ENCODE measurements at regions not wholly inside any gene's neighbourhood (a gene's known extent, or its start where the extent isn't known, plus 50 kb on each side); places are given as distances from the start of the nearest gene placed in this dataset.

DNA sequence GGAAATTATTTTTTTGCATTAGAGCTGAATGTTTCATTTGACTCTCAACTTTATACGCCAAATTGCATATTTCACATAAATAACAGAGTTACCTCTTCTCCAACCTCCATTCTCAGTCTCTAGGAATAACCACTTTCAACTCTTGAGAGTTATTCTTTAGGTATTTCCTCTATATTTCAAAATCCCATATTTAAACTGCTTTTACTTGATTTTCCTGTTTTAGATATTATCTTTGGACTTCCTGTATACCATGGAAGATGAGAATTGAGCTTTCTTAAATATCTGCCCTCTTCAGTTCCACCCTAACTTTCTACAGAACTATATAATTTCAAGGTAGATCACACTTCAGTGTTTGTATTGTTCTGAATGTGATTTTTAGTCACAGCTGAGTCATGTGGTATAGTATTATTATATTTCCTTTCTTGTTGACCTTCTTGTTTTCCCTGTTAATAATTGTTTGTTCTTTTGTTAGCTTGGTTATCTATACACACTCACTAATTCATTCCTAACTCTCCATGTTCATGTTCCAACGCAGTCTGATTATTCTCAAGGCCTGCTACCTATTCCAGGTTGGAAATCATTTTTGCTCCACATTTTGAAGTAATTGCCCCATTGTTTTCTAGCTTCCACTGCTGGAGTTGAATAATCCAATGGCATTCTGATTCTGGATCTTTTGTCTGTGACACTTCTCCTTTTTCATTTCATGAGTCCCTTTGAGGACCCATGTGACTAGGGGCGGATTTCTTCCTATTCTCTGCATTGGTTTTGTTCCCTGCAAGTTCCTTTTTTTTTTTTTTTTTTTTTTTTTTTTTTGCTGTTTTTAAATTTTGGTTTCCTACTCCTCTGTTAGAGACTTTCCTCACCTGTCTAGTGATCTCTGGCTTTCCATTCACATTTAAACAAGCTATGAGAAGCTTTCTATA lies 156.8 kb upstream of the RBMS1 start:
- TF ChIP-seq CTCF (conservative IDR thresholded peaks at IDR 0.05) (no peak), ZFX (IDR thresholded peaks at IDR 0.05) (no peak)
- H3K27ac ChIP-seq = no peak overlapping the region

DNA sequence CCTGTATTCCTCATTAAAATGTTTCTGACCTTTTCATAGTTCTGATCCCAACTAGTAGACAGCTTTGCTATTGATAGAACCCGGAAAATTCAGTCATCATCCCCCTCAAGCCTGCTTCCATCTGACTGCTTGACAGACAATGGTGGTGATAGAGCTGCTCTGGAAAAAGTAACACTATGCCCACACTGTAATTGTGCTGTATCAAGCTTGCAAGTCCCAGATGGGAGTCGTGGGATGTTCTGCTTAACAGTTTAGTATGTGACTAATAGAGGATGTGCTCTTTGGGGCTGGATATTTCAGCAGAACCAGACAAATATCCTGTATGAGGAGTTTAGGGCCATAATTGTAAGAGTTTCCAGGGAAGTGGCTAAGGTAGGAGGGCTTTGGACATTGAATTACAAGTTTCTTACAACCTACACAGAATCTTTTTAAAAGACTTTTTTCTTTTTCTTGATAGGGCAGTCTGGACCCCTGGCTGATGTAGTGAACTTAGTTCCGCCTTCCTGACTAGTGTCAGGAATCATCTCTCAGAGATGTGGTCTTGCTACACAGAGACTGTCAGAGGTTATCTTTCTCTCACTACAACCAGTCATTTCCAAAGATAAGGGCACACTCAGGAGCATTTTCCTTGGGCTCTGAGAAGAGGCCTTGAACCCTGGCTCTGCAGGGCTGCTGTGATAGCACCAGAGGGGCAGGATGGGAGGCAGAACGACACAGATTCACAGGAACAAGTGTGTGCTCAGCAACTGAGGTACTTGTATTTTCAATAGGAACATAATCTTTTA lies 158.0 kb upstream of the RBMS1 start:
- TF ChIP-seq ZFX (IDR thresholded peaks at IDR 0.05) = no peak
- TF ChIP-seq CTCF (conservative IDR thresholded peaks at IDR 0.05) = no peak
- no peak overlapping the region for H3K27ac ChIP-seq

- TF ChIP-seq ZFX (IDR thresholded peaks at IDR 0.05) (no peak), CTCF (conservative IDR thresholded peaks at IDR 0.05) (no peak)
- no peak overlapping the region for H3K27ac ChIP-seq
These were observed 158.6 kb upstream of the RBMS1 start for GRCh38 chr2:160652236-160652635.

DNA sequence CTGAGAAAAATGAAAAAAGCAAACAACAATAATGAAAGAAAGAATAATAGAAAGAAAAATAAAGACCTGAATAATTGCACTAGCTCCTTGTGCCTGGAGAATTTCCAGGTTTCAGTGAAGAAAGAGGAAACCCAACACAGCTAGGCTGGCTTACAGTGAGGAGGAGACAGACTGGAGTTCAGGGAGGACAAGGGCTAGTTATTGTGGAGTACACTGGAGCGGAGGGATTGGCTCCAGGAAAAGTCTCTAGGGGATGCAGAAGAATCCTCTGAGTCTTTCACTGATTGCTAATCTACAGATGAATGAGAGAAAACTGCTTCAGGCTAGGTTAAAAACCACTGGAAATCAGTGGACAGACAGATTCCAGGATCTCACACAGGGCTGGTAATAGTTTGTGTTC lies 163.6 kb upstream of the RBMS1 start:
- TF ChIP-seq ZFX (IDR thresholded peaks at IDR 0.05) = no peak
- TF ChIP-seq CTCF (conservative IDR thresholded peaks at IDR 0.05) = no peak
- no peak overlapping the region for H3K27ac ChIP-seq

DNA sequence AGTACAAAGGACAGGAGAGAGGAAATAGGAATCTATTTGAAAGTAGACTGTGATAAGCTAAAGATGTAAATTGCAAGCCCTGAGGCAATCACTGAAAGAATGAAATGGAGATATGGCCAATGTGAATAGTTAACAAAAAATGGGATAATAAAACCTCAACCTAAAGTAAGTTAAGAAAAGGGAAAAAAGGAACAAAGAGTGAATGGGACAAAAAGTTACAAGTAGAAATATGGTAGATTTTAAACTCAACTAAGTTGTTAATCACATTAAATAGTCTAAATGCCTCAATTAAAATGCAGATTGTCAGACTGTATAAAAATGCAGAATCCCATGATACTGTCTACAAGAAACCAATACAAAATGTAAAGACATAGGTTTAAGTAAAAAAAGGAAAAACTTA lies 165.2 kb upstream of the RBMS1 start:
- TF ChIP-seq CTCF (conservative IDR thresholded peaks at IDR 0.05) (no peak), ZFX (IDR thresholded peaks at IDR 0.05) (no peak)
- no peak overlapping the region for H3K27ac ChIP-seq

DNA sequence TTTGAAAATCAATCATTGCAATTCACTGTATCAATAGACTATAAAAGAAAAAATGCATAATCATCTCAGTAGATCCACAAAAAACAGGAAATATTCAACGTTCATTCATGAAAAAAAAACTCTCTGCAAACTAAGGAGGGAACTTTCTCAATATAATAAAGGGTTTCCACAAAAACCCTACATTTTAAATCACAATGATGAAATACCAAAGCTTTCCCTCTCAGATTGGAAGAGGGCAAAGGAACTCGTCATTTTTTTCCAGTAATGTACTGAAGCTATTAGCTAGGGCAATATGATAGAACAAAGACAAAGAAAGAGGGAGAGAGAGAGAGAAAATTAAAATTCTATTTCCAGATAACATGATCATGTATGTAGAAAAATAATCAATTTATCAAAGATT lies 167.1 kb upstream of the RBMS1 start:
- no peak overlapping the region for H3K27ac ChIP-seq
- TF ChIP-seq CTCF (conservative IDR thresholded peaks at IDR 0.05) = no peak
- no peak for TF ChIP-seq ZFX (IDR thresholded peaks at IDR 0.05)

GRCh38 chr2:160664603-160665140 lies 171.1 kb upstream of the RBMS1 start:
- TF ChIP-seq ZFX (IDR thresholded peaks at IDR 0.05) (no peak), CTCF (conservative IDR thresholded peaks at IDR 0.05) (no peak)
- no peak overlapping the region for H3K27ac ChIP-seq

All from C4-2B (cell line).